Thyroid gland (tissue), 4 donors: ENCODE measurements at regions not wholly inside any gene's neighbourhood (a gene's known extent, or its start where the extent isn't known, plus 50 kb on each side); places are given as distances from the start of the nearest gene placed in this dataset.

ENCODE experiments used
- POLR2A ChIP-seq, 2 donors: fragments of 450-650 bp; IDR thresholded peaks; one replicate each; pipeline ENCODE4 v1.6.1; 2017; ENCODE audit warnings: antibody characterized with exemption in 2 of 2, mild to moderate bottlenecking in 2 of 2, moderate library complexity in 1 of 2
- TF ChIP-seq, protein P1 (sequence below), 6 experiments: fragments of 200-600 bp in 3 of 6; fragments of 450-650 bp in 3 of 6; sonication (generic) in 3 of 6; IDR thresholded peaks; one replicate each; pipeline ENCODE4 v1.5.1; 2016 to 2019; ENCODE audit warnings: antibody characterized with exemption in 6 of 6, mild to moderate bottlenecking in 2 of 6, inconsistent platforms in 1 of 6, moderate library complexity in 1 of 6

DNA sequence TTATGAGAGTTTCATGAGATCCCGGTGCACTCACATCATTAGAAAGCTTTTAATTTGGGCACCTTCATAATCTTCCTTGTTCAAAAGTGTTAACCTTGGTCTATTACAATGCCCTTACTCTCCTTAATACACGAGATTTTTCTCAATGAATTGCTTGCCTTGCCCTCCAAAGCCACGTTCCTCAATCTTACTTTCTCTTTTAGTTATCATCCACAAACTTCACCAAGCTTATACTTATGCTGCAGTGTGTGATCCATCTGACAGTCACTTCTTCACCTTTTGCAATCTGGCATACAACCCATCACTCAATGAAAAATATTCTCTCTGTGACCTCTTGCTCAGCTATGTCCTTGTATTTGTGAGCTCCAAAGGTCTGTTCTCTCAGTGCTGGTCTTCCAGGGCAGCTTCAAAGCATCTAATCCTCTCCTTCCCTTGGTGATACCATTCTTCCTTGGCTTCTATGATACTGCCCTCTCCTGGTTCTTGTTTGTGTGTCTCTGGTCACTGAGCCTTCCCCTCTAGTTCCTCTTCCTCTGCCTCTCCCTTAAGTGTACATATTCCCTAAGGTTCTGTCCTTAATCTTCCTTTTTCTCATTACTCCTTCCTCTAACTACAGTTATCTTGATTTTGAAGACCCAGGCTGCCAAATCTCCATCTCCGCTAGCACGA, 202.2 kb upstream of the STARD13 start:
- TF ChIP-seq, protein P1, sequence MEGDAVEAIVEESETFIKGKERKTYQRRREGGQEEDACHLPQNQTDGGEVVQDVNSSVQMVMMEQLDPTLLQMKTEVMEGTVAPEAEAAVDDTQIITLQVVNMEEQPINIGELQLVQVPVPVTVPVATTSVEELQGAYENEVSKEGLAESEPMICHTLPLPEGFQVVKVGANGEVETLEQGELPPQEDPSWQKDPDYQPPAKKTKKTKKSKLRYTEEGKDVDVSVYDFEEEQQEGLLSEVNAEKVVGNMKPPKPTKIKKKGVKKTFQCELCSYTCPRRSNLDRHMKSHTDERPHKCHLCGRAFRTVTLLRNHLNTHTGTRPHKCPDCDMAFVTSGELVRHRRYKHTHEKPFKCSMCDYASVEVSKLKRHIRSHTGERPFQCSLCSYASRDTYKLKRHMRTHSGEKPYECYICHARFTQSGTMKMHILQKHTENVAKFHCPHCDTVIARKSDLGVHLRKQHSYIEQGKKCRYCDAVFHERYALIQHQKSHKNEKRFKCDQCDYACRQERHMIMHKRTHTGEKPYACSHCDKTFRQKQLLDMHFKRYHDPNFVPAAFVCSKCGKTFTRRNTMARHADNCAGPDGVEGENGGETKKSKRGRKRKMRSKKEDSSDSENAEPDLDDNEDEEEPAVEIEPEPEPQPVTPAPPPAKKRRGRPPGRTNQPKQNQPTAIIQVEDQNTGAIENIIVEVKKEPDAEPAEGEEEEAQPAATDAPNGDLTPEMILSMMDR (IDR thresholded peaks at IDR 0.05), result peak in 3 of 6 experiments; percentile 18 to 34 (median 29)
- TF ChIP-seq POLR2A (IDR thresholded peaks at IDR 0.05), result no peak
